H1 (cell line): ENCODE measurements at regions not wholly inside any gene's neighbourhood (a gene's known extent, or its start where the extent isn't known, plus 50 kb on each side); places are given as distances from the start of the nearest gene placed in this dataset.

Source experiments
- CTCF ChIA-PET: fragments of 300-600 bp; sonication (Branson Sonifier 250); formaldehyde crosslinking; loops from one replicate; lab custom pipeline; 2021; ENCODE audit not compliant: partially characterized antibody; lab: Charles Lee
- POLR2A ChIA-PET: fragments of 300-600 bp; sonication (Branson Sonifier 250); formaldehyde crosslinking; loops from one replicate; lab custom pipeline; 2021; ENCODE audit warnings: inconsistent platforms; ENCODE audit not compliant: partially characterized antibody; lab: Charles Lee
- DNase-seq, 2 experiments: peaks; one replicate each; pipeline versions ENCODE4 v3.0.0 to v3.0.0-alpha.2; 2010 to 2022; ENCODE audit warnings: low spot score in 2 of 2, low read depth in 1 of 2, mixed read lengths in 1 of 2
- FAIRE-seq: peaks from 2 replicates; lab custom pipeline; 2011; peaks lifted over from hg19 to GRCh38; lab: Jason Lieb, UNC
- H2AFZ ChIP-seq: 2 replicates; pipeline ENCODE4 v1.8.1; 2012; ENCODE audit warnings: low read length, inconsistent platforms
- H2AK5ac ChIP-seq: 2 replicates; pipeline ENCODE4 v1.6.1; 2013; ENCODE audit warnings: low read depth, low read length
- H2BK120ac ChIP-seq: replicated peaks from 2 replicates; pipeline ENCODE3; 2013; ENCODE audit warnings: low read depth, low read length, inconsistent platforms
- H2BK12ac ChIP-seq: 2 replicates; pipeline ENCODE4 v1.6.1; 2013; ENCODE audit warnings: low read depth, low read length
- H2BK15ac ChIP-seq: 2 replicates; pipeline ENCODE4 v1.6.1; 2013; ENCODE audit warnings: low read length
- H2BK20ac ChIP-seq: 2 replicates; pipeline ENCODE4 v1.6.1; 2013; ENCODE audit warnings: low read length
- H2BK5ac ChIP-seq: 2 replicates; pipeline ENCODE4 v1.6.1; 2013; ENCODE audit warnings: low read depth, low read length
- H3K14ac ChIP-seq: 2 replicates; pipeline ENCODE4 v1.6.1; 2013; ENCODE audit warnings: inconsistent platforms; ENCODE audit not compliant: insufficient read length
- H3K18ac ChIP-seq: 2 replicates; pipeline ENCODE4 v1.6.1; 2013; ENCODE audit warnings: low read length; ENCODE audit errors: extremely low read depth
- H3K23ac ChIP-seq: 2 replicates; pipeline ENCODE4 v1.6.1; 2013; ENCODE audit warnings: inconsistent platforms; ENCODE audit not compliant: insufficient read length
- H3K23me2 ChIP-seq: 2 replicates; pipeline ENCODE4 v1.6.1; 2013; ENCODE audit warnings: low read depth, low read length
- H3K27ac ChIP-seq: 2 replicates; pipeline ENCODE4 v1.6.1; 2011; ENCODE audit warnings: low read depth, low read length, inconsistent platforms
- H3K27me3 ChIP-seq, 4 experiments: replicated peaks in 1 of 4; 1 replicate in 1 of 4; 2 replicates in 3 of 4; pipeline versions ENCODE4 v1.6.1 to v1.8.1; 2011 to 2013; ENCODE audit warnings: low read length in 3 of 4, mild to moderate bottlenecking in 3 of 4, inconsistent platforms in 2 of 4, mixed read lengths in 2 of 4, moderate library complexity in 1 of 4; ENCODE audit not compliant: control insufficient read depth in 3 of 4, insufficient read depth in 3 of 4; ENCODE audit errors: extremely low read depth in 1 of 4
- H3K36me3 ChIP-seq, 4 experiments: 2 replicates each; pipeline versions ENCODE4 v1.6.1 to v1.8.1; 2011 to 2013; ENCODE audit warnings: mild to moderate bottlenecking in 4 of 4, low read length in 3 of 4, moderate library complexity in 2 of 4, control low read depth in 1 of 4, inconsistent platforms in 1 of 4; ENCODE audit not compliant: insufficient read depth in 4 of 4, control insufficient read depth in 2 of 4
- H3K4ac ChIP-seq: replicated peaks from 2 replicates; pipeline ENCODE3; 2013; ENCODE audit warnings: low read length, low read depth, mixed read lengths, inconsistent platforms; ENCODE audit not compliant: insufficient read length
- H3K4me1 ChIP-seq, 4 experiments: replicated peaks in 1 of 4; 1 replicate in 1 of 4; 2 replicates in 3 of 4; pipeline versions ENCODE4 v1.6.1 to v1.8.1; 2011 to 2013; ENCODE audit warnings: low read length in 3 of 4, inconsistent platforms in 2 of 4, mixed read lengths in 1 of 4; ENCODE audit not compliant: insufficient read depth in 4 of 4, control insufficient read depth in 3 of 4
- H3K4me2 ChIP-seq, 2 experiments: 2 replicates each; pipeline versions ENCODE4 v1.6.1 to v1.8.1; 2011 to 2013; ENCODE audit warnings: low read depth in 2 of 2, low read length in 2 of 2, control low read depth in 1 of 2, inconsistent platforms in 1 of 2, mild to moderate bottlenecking in 1 of 2; ENCODE audit not compliant: insufficient read depth in 1 of 2
- H3K4me3 ChIP-seq, 4 experiments: fragments of 200-600, 300-600 bp in 1 of 4; sonication (generic), shearing (Covaris generic), sonication (Bioruptor Twin) in 1 of 4; 2 replicates each; pipeline versions ENCODE4 v1.5.1 to v1.8.1; 2011 to 2016; ENCODE audit warnings: low read length in 4 of 4, low read depth in 3 of 4, control low read depth in 2 of 4, inconsistent platforms in 2 of 4, mild to moderate bottlenecking in 2 of 4, mixed read lengths in 1 of 4, moderate library complexity in 1 of 4; ENCODE audit not compliant: insufficient read depth in 2 of 4; ENCODE audit errors: extremely low read depth in 1 of 4
- H3K56ac ChIP-seq: replicated peaks from 2 replicates; pipeline ENCODE3; 2013; ENCODE audit warnings: low read depth, mild to moderate bottlenecking, mixed read lengths, low read length, inconsistent platforms; ENCODE audit not compliant: insufficient read length
- H3K79me1 ChIP-seq: 2 replicates; pipeline ENCODE4 v1.6.1; 2013; ENCODE audit warnings: low read depth, low read length, control low read depth
- H3K79me2 ChIP-seq, 2 experiments: 2 replicates each; pipeline versions ENCODE4 v1.6.1 to v1.8.1; 2012 to 2013; ENCODE audit warnings: low read length in 2 of 2, mild to moderate bottlenecking in 2 of 2, inconsistent platforms in 1 of 2; ENCODE audit not compliant: insufficient read depth in 2 of 2, control insufficient read depth in 1 of 2
- H3K9ac ChIP-seq, 4 experiments: replicated peaks in 1 of 4; 1 replicate in 1 of 4; 2 replicates in 3 of 4; pipeline versions ENCODE4 v1.6.1 to v1.8.1; 2011 to 2013; ENCODE audit warnings: low read depth in 3 of 4, low read length in 3 of 4, control low read depth in 2 of 4, mild to moderate bottlenecking in 2 of 4, moderate library complexity in 2 of 4, inconsistent platforms in 1 of 4; ENCODE audit errors: extremely low read depth in 1 of 4
- H3K9me3 ChIP-seq, 2 experiments: 2 replicates each; pipeline versions ENCODE4 v1.6.1 to v1.8.1; 2012 to 2013; ENCODE audit warnings: mild to moderate bottlenecking in 2 of 2, moderate library complexity in 2 of 2, control low read depth in 1 of 2, inconsistent platforms in 1 of 2, low read depth in 1 of 2, low read length in 1 of 2, mixed read lengths in 1 of 2; ENCODE audit not compliant: insufficient read depth in 2 of 2
- H4K20me1 ChIP-seq, 2 experiments: replicated peaks in 1 of 2; 2 replicates each; pipeline versions ENCODE3 to v1.8.1; 2011 to 2013; ENCODE audit warnings: inconsistent platforms in 2 of 2, low read length in 2 of 2, mild to moderate bottlenecking in 1 of 2; ENCODE audit not compliant: insufficient read depth in 2 of 2, control insufficient read depth in 1 of 2
- H4K5ac ChIP-seq: 2 replicates; pipeline ENCODE4 v1.6.1; 2013; ENCODE audit warnings: low read length, low read depth, mixed read lengths, inconsistent platforms; ENCODE audit not compliant: insufficient read length
- H4K8ac ChIP-seq: 2 replicates; pipeline ENCODE4 v1.8.0; 2013; ENCODE audit warnings: mild to moderate bottlenecking, moderate library complexity, low read length, inconsistent platforms; ENCODE audit not compliant: insufficient read depth; ENCODE audit errors: extremely low read depth
- H4K91ac ChIP-seq: replicated peaks from 2 replicates; pipeline ENCODE3; 2013; ENCODE audit warnings: low read length, mixed read lengths, inconsistent platforms; ENCODE audit not compliant: insufficient read length
- ASH2L ChIP-seq: fragments of 200-600, 300-600 bp; sonication (generic); IDR thresholded peaks from one replicate; pipeline ENCODE4 v1.7.1; 2017; ENCODE audit warnings: low read length
- BACH1 ChIP-seq: IDR thresholded peaks from 2 replicates; pipeline ENCODE4 v1.6.1; 2012; ENCODE audit warnings: low read length, improper control_type of control experiment
- CEBPB ChIP-seq: IDR thresholded peaks from 2 replicates; pipeline ENCODE4 v1.6.1; 2012; ENCODE audit warnings: low read depth, low read length
- CHD2 ChIP-seq: IDR thresholded peaks from 2 replicates; pipeline ENCODE4 v1.6.1; 2012; ENCODE audit warnings: low read length, improper control_type of control experiment
- EGR1 ChIP-seq: IDR thresholded peaks from 2 replicates; pipeline ENCODE4 v1.6.1; 2011; ENCODE audit warnings: low read depth, low read length, borderline replicate concordance
- EP300 ChIP-seq, 2 experiments: IDR thresholded peaks; 1 replicate in 1 of 2; 2 replicates in 1 of 2; pipeline ENCODE4 v1.6.1; 2011 to 2012; ENCODE audit warnings: low read depth in 2 of 2, low read length in 2 of 2, mild to moderate bottlenecking in 2 of 2, borderline replicate concordance in 1 of 2, inconsistent platforms in 1 of 2, moderate library complexity in 1 of 2
- HDAC6 ChIP-seq: IDR thresholded peaks from one replicate; pipeline ENCODE4 v1.7.1; 2012; ENCODE audit warnings: low read depth, mild to moderate bottlenecking, inconsistent platforms, low read length, moderate library complexity
- NRF1 ChIP-seq: IDR thresholded peaks from 2 replicates; pipeline ENCODE4 v1.6.1; 2011; ENCODE audit warnings: mild to moderate bottlenecking, low read depth, low read length, improper control_type of control experiment
- SIRT6 ChIP-seq: IDR thresholded peaks from one replicate; pipeline ENCODE4 v1.7.1; 2012; ENCODE audit warnings: low read length, inconsistent platforms
- SP1 ChIP-seq: IDR thresholded peaks from 2 replicates; pipeline ENCODE4 v1.6.1; 2011; ENCODE audit warnings: low read depth, low read length
- SP2 ChIP-seq: IDR thresholded peaks from 2 replicates; pipeline ENCODE4 v1.6.1; 2012; ENCODE audit warnings: mild to moderate bottlenecking, low read length, inconsistent platforms
- ZNF274 ChIP-seq: IDR thresholded peaks from 2 replicates; pipeline ENCODE4 v1.7.0; 2012; ENCODE audit warnings: low read length, borderline replicate concordance; ENCODE audit errors: extremely low read depth
- WGBS, 2 experiments: shearing (Covaris generic) in 1 of 2; methylation state at CpG; one replicate each; pipeline versions ENCODE4 v1.1.6 to v1.1.7; 2013 to 2015; ENCODE audit warnings: low lambda C conversion rate in 2 of 2, mixed read lengths in 2 of 2, inconsistent platforms in 1 of 2, low coverage in 1 of 2, missing lambda C conversion rate in 1 of 2; ENCODE audit not compliant: insufficient replicate concordance in 2 of 2, insufficient coverage in 1 of 2, insufficient read length in 1 of 2; ENCODE audit errors: extremely low coverage in 1 of 2, missing lambda C conversion rate in 1 of 2; 5-methylcytosine and 5-hydroxymethylcytosine counted together
- TF ChIP-seq, protein P1 (sequence below): IDR thresholded peaks from 2 replicates; pipeline ENCODE4 v1.6.1; 2012; ENCODE audit warnings: inconsistent platforms

DNA sequence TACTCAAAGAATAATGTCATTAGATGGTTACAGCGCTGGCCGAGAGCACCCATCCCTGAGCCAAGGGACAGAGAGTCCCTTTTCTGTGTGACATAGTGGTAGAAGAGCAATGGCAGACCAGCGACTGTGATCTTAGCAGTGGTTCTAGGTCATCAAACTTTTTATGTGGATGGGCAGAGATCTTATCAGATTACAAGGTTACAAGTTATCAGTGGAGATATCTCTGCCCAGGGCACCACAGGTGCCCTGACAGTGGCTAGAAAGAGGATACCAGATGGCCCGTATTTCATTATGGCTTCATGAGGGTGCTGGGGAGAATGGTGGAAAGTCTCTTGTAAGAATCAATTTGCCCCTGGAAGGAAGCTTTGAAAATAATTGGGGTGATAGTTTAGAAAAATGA, 62.7 kb downstream of the CYCS start:
- CTCF ChIA-PET = interaction anchor here (0.9 to 2.4 kb wide), 4 partner anchors 14 to 36 kb away, joined by 3 to 8 read pairs (median 4); no protein-coding TSS in a partner anchor
- H2BK120ac ChIP-seq = no peak overlapping the region
- H3K79me1 ChIP-seq = no peaks in the 10 kb centered on the region
- no peaks in the 10 kb centered on the region for H3K36me3 ChIP-seq
- no peaks in the 10 kb centered on the region for H4K20me1 ChIP-seq
- no peaks in the 10 kb centered on the region for H3K23me2 ChIP-seq
- no peak overlapping the region for H3K56ac ChIP-seq
- no peak overlapping the region for H3K18ac ChIP-seq
- no peak overlapping the region for H3K14ac ChIP-seq
- H2BK15ac ChIP-seq = no peak overlapping the region
- H3K9ac ChIP-seq = no peak overlapping the region
- no peak overlapping the region for H3K4me2 ChIP-seq
- H3K27ac ChIP-seq = no peak overlapping the region
- TF ChIP-seq NRF1 (no peak), ZNF274 (no peak), CEBPB (no peak), SP2 (no peak), EP300 (IDR thresholded peaks at IDR 0.05; ENCODE audit: borderline replicate concordance in 1 of 2, low read depth in 2 of 2, low read length in 2 of 2) (no peak), EGR1 (no peak), ASH2L (no peak), BACH1 (no peak), SP1 (no peak), HDAC6 (no peak), CHD2 (no peak), SIRT6 (no peak)
- TF ChIP-seq, protein P1, sequence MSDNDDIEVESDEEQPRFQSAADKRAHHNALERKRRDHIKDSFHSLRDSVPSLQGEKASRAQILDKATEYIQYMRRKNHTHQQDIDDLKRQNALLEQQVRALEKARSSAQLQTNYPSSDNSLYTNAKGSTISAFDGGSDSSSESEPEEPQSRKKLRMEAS = no peak
- no peak overlapping the region for H4K91ac ChIP-seq
- H2BK5ac ChIP-seq = no peak overlapping the region
- H2BK20ac ChIP-seq = no peak overlapping the region
- H3K4me3 ChIP-seq = no peak overlapping the region
- no peak overlapping the region for H4K8ac ChIP-seq
- H4K5ac ChIP-seq = no peak overlapping the region
- no peak for FAIRE-seq
- H2AK5ac ChIP-seq = no peak overlapping the region
- H3K27me3 ChIP-seq = no peaks in the 10 kb centered on the region; a peak in 1 of 7 replicates
- H3K9me3 ChIP-seq = peaks cover 2 to 3% of the 10 kb centered on the region in 2 experiments; a peak in 1 of 4 replicates
- peaks cover 0 to 8% (median 3%) of the 10 kb centered on the region in 4 experiments; a peak in 2 of 7 replicates for H3K4me1 ChIP-seq
- POLR2A ChIA-PET = no interaction called here
- 79% methylated on average over 4 of the region's 4 CpGs; no CpG with 5 or more reads in 1 of the 2 experiments for WGBS, 2 experiments
- H2AFZ ChIP-seq = no peak overlapping the region
- no peak overlapping the region for H2BK12ac ChIP-seq
- H3K79me2 ChIP-seq = no peaks in the 10 kb centered on the region
- no peak overlapping the region for H3K23ac ChIP-seq
- H3K4ac ChIP-seq = no peak overlapping the region
- DNase-seq = no peak
